ENCODE measurements at regions not wholly inside any gene's neighbourhood (a gene's known extent, or its start where the extent isn't known, plus 50 kb on each side); places are given as distances from the start of the nearest gene placed in this dataset.
A peak's percentile ranks its signal among the peaks of the same experiment; 100 is the strongest.

GRCh38 chr5:75993183-75993582 lies 90.0 kb upstream of the SV2C start:
- Histone ChIP-seq H3K27me3 (replicated peaks; ENCODE audit: control insufficient read depth, insufficient read depth, low read length) (no peaks in the 10 kb centered on the region), H3K4me3 (replicated peaks; ENCODE audit: low read depth, low read length) (no peak overlapping the region), H3K36me3 (ENCODE audit: control insufficient read depth, insufficient read depth, low read length) (no peaks in the 10 kb centered on the region)
- DNase-seq (ENCODE audit: extremely low read depth, insufficient read length): peak; percentile 34
- TF ChIP-seq CTCF (IDR thresholded peaks at IDR 0.05; ENCODE audit: insufficient read depth, low read length, poor library complexity, severe bottlenecking): no peak

- DNase-seq (ENCODE audit: extremely low read depth, insufficient read length): no peak
- no peak for TF ChIP-seq CTCF (IDR thresholded peaks at IDR 0.05; ENCODE audit: insufficient read depth, low read length, poor library complexity, severe bottlenecking)
- H3K4me3 ChIP-seq (replicated peaks; ENCODE audit: low read depth, low read length): no peak overlapping the region
Observed at GRCh38 chr5:75992753-75993152, 90.4 kb upstream of the SV2C start.

GRCh38 chr5:75985077-75985476 lies 98.1 kb upstream of the SV2C start:
- H3K4me3 ChIP-seq (replicated peaks; ENCODE audit: low read depth, low read length): no peak overlapping the region
- no peak for TF ChIP-seq CTCF (IDR thresholded peaks at IDR 0.05; ENCODE audit: insufficient read depth, low read length, poor library complexity, severe bottlenecking)
- no peaks in the 10 kb centered on the region for H3K27me3 ChIP-seq (replicated peaks; ENCODE audit: control insufficient read depth, insufficient read depth, low read length)
- DNase-seq (ENCODE audit: extremely low read depth, insufficient read length): no peak
- H3K36me3 ChIP-seq (ENCODE audit: control insufficient read depth, insufficient read depth, low read length): no peaks in the 10 kb centered on the region

More at GRCh38 chr5:75992753-75993152, 90.4 kb upstream of the SV2C start:
- no peaks in the 10 kb centered on the region for H3K27me3 ChIP-seq (replicated peaks; ENCODE audit: control insufficient read depth, insufficient read depth, low read length)
- no peaks in the 10 kb centered on the region for H3K36me3 ChIP-seq (ENCODE audit: control insufficient read depth, insufficient read depth, low read length)

GRCh38 chr5:75975496-75975895 lies 107.7 kb upstream of the SV2C start:
- no peaks in the 10 kb centered on the region for H3K27me3 ChIP-seq (replicated peaks; ENCODE audit: control insufficient read depth, insufficient read depth, low read length)
- no peaks in the 10 kb centered on the region for H3K36me3 ChIP-seq (ENCODE audit: control insufficient read depth, insufficient read depth, low read length)
- TF ChIP-seq CTCF (IDR thresholded peaks at IDR 0.05; ENCODE audit: insufficient read depth, low read length, poor library complexity, severe bottlenecking): no peak
- no peak for DNase-seq (ENCODE audit: extremely low read depth, insufficient read length)
- H3K4me3 ChIP-seq (replicated peaks; ENCODE audit: low read depth, low read length): no peak overlapping the region

GRCh38 chr5:75965292-75965691 lies 117.9 kb upstream of the SV2C start:
- no peaks in the 10 kb centered on the region for H3K36me3 ChIP-seq (ENCODE audit: control insufficient read depth, insufficient read depth, low read length)
- no peaks in the 10 kb centered on the region for H3K27me3 ChIP-seq (replicated peaks; ENCODE audit: control insufficient read depth, insufficient read depth, low read length)
- no peak overlapping the region for H3K4me3 ChIP-seq (replicated peaks; ENCODE audit: low read depth, low read length)
- no peak for TF ChIP-seq CTCF (IDR thresholded peaks at IDR 0.05; ENCODE audit: insufficient read depth, low read length, poor library complexity, severe bottlenecking)
- DNase-seq (ENCODE audit: extremely low read depth, insufficient read length): peak; percentile 17

- no peak for TF ChIP-seq CTCF (IDR thresholded peaks at IDR 0.05; ENCODE audit: insufficient read depth, low read length, poor library complexity, severe bottlenecking)
Observed at GRCh38 chr5:75964008-75964407, 119.2 kb upstream of the SV2C start.

More at GRCh38 chr5:75964008-75964407, 119.2 kb upstream of the SV2C start:
- H3K27me3 ChIP-seq (replicated peaks; ENCODE audit: control insufficient read depth, insufficient read depth, low read length): no peaks in the 10 kb centered on the region
- peak; percentile 54 for DNase-seq (ENCODE audit: extremely low read depth, insufficient read length)
- H3K36me3 ChIP-seq (ENCODE audit: control insufficient read depth, insufficient read depth, low read length): no peaks in the 10 kb centered on the region
- H3K4me3 ChIP-seq (replicated peaks; ENCODE audit: low read depth, low read length): 0 out of 2 replicates have a peak overlapping the region, but pooled peaks have one; percentile 1

All from GM06990 (cell line).